HG03159 (cell line): ENCODE measurements at regions not wholly inside any gene's neighbourhood (a gene's known extent, or its start where the extent isn't known, plus 50 kb on each side); places are given as distances from the start of the nearest gene placed in this dataset.

Source experiments
- ATAC-seq: cut with Tn5 transposase; IDR thresholded peaks from one replicate; pipeline ENCODE4 v1.9.1; 2021; ENCODE audit warnings: mild to moderate bottlenecking, moderate library complexity; ENCODE audit not compliant: unreplicated experiment

- ATAC-seq: no peak
Measured at GRCh38 chr2:134109725-134110124, 144.1 kb upstream of the MGAT5 start.

- ATAC-seq: no peak
Measured at GRCh38 chr2:134110532-134110931, 143.3 kb upstream of the MGAT5 start.

GRCh38 chr2:134117676-134118075 is 136.2 kb upstream of the MGAT5 start:
- no peak for ATAC-seq

- peak; percentile 43 for ATAC-seq
Measured at GRCh38 chr2:134118279-134119116, 135.4 kb upstream of the MGAT5 start.

GRCh38 chr2:134119117-134119712 is 134.7 kb upstream of the MGAT5 start:
- peak; percentile 13 for ATAC-seq

GRCh38 chr2:134119713-134120405 is 134.0 kb upstream of the MGAT5 start:
- ATAC-seq: peak; percentile 57

- ATAC-seq: no peak
Measured at GRCh38 chr2:134120406-134120732, 133.5 kb upstream of the MGAT5 start.

- peak; percentile 40 for ATAC-seq
Measured at GRCh38 chr2:134120733-134121630, 132.9 kb upstream of the MGAT5 start.

- no peak for ATAC-seq
Measured at GRCh38 chr2:134122610-134123009, 131.3 kb upstream of the MGAT5 start.

- no peak for ATAC-seq
Measured at GRCh38 chr2:134123332-134123731, 130.5 kb upstream of the MGAT5 start.

GRCh38 chr2:134124047-134124753 is 129.7 kb upstream of the MGAT5 start:
- no peak for ATAC-seq

- peak; percentile 39 for ATAC-seq
Measured at GRCh38 chr2:134127496-134127895, 126.4 kb upstream of the MGAT5 start.

GRCh38 chr2:134128746-134129145 is 125.1 kb upstream of the MGAT5 start:
- ATAC-seq: no peak

GRCh38 chr2:134129900-134130537 is 123.9 kb upstream of the MGAT5 start:
- no peak for ATAC-seq

GRCh38 chr2:134131681-134132489 is 122.0 kb upstream of the MGAT5 start:
- no peak for ATAC-seq

- no peak for ATAC-seq
Measured at GRCh38 chr2:134132490-134132857, 121.4 kb upstream of the MGAT5 start.

GRCh38 chr2:134133622-134134312 is 120.1 kb upstream of the MGAT5 start:
- ATAC-seq: no peak

- no peak for ATAC-seq
Measured at GRCh38 chr2:134134313-134134706, 119.6 kb upstream of the MGAT5 start.

GRCh38 chr2:134134827-134135226 is 119.0 kb upstream of the MGAT5 start:
- ATAC-seq: no peak
